ENCODE measurements at regions not wholly inside any gene's neighbourhood (a gene's known extent, or its start where the extent isn't known, plus 50 kb on each side); places are given as distances from the start of the nearest gene placed in this dataset.

DNA sequence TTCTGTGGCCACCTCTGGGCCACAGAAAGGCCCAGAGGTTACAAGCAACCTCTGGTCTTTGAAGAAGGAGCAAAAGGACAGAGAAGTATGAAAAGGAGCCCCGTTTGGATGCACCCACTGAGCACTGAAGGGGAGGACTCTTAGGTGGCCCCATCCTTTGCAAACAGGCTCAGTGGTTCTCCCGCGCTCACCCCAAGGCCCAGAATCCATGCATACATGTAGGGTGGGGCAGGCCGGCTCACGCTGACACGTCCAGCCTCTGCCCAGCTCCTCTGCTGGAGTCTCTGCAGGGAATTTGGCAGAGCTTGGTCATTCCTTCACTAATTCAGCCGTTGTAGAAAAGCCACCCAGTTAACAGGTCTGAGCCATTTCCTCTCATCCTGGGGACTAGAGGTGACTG lies 61.3 kb upstream of the AJAP1 start:
- DNase-seq (ENCODE audit: low read depth in 3 of 3, low spot score in 2 of 3): no peak

DNA sequence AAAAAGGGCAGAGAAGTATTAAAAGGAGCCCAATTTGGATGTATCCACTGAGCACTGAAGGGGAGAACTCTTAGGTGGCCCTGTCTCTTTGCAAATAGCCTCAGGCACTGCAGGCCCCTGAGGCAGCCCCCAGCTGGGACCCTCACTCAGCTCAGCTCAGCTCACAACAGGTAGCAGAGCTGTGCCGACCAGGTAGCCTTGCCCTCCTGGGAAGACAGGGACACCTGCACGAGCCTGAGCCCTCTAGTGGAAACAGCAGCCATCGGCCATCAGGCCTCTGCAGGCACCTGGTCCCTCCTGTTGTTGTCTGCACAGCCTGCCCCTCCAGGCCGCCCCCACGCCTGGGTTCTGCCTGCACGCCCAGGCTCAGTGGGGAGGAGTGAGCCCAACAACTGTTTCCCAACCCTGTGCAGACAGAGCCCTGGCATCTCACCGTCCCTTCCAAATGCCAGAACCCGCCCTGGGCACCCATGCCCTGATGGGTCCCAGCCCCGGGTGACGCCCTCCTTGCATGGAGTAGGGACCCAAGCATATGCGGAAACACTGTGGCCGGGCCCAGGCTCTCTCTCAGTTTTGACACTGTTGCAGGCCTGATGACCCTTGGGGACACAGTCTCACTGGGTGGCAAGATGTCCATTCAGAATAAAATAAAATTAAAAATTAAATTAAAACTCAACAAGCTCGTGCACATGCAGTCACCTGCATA lies 60.0 kb upstream of the AJAP1 start:
- DNase-seq (ENCODE audit: low read depth in 3 of 3, low spot score in 2 of 3): no peak

GRCh38 chr1:4595341-4596225 lies 58.8 kb upstream of the AJAP1 start:
- DNase-seq (ENCODE audit: low read depth in 3 of 3, low spot score in 2 of 3): no peak

DNA sequence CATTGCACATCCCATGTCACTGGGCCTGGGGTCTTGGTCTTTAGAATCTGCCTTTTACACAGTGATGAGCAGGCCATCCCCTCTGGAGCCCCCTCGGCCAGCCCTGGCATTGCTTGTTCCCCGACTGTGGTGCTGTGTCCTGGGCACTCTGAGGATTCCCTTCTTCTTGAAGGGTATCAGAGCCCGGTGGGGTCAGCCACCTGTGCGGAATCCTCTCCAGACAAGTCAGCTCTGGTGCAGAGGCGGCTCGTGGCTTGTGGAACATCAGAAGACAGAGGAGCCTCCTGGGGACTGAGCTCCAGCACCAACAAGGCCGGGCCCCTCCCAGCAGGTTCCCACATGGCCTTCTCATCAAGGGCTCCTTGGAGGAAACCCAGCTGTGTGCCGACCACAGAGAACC lies 57.9 kb upstream of the AJAP1 start:
- no peak for DNase-seq (ENCODE audit: low read depth in 3 of 3, low spot score in 2 of 3)

DNA sequence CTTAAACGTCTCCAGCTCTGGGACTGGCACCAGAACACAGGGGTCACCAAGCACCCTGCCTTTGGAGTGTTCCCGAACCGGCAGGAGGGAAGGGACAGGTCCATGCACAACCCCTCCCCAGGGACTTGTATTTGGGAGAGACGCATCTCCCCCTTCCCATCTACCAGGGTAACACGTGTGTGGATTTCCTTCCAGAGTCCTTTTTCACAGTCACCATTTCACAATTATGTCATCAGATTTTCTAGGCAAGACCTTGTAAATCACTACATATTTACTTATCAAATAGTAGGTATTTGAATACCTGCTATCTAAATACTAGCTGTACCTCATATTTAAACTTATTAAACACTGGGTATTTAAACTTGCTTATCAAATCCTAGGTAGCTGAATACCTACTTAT lies 57.4 kb upstream of the AJAP1 start:
- no peak for DNase-seq (ENCODE audit: low read depth in 3 of 3, low spot score in 2 of 3)

DNA sequence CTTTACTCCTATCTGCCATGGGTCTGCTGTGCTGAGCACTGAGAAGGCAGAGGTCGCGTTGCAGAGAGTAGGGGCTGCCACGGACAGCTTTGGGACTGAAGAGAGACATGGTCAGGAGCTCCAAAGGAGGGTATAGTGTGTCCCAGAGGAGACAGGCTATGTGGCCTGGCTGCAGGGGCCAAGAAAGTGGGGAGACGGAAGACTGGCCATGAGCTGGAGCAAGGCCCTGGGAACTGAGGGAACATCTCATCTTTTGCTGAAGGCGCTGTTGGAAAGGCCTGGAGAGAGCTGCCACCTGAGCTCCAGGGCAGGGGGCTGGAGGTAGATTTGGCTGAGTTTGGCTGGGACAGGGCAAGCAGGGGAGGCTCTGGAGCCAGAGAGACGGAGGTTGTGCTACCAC lies 55.8 kb upstream of the AJAP1 start:
- no peak for DNase-seq (ENCODE audit: low read depth in 3 of 3, low spot score in 2 of 3)

DNA sequence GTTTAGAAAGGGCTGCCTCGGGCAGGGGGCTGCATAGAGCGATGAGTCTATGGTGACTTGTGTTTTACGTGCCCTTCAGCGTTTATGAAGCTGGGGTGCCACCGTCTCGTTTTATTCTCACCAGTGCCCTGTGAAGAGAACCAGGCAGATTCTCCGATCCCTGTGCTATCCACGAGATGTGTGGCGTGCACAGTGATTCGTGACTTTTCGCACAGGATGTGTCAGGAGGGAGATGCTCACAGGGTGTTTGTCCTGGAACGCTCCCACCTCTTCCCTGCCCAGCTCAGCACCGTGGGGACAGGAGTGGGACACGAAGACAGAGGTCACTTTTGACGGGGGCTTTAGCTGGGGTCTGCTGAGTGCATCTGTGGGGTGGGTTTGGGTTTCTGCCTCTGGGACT lies 54.9 kb upstream of the AJAP1 start:
- DNase-seq (ENCODE audit: low read depth in 3 of 3, low spot score in 2 of 3): no peak

GRCh38 chr1:4599951-4600481 lies 54.4 kb upstream of the AJAP1 start:
- DNase-seq (ENCODE audit: low read depth in 3 of 3, low spot score in 2 of 3): no peak

DNA sequence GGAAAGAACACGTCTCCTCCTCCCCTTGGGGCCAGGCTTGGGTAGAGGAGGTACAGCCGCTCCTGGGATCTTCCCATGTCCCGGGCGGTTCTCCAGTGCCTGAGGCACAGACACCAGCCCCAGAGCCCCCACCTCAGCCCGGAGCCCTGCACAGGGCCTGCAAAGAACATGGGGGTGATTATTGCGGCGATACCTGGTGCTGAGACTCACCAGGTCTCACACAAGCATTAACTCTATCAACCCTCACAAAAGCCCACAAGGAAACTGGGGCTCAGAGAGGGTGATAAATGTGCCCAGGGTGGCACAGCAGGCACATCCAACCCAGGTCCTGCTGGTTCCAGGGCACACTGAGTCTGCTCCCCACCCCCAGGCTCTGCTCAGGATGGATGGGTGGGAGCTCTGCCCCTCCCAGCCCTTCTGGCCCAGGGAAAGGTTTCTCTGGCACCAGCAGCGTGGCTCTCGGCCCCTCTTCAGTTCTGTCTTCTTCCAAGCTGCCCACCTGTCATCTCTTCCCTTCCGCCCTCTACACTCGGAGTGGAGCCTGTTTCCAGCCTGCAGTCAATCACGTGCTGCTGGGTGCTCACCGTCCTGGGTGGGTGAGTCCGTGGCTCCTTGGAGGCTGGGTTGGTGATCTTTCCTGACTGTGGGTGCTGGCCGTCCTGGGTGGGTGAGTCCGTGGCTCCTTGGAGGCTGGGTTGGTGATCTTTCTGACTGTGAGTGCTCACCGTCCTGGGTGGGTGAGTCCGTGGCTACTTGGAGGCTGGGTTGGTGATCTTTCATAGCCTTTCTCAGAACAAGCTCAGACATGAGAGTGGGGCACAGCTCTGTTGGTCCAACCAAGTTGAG lies 53.6 kb upstream of the AJAP1 start:
- no peak for DNase-seq (ENCODE audit: low read depth in 3 of 3, low spot score in 2 of 3)

- DNase-seq (ENCODE audit: low read depth in 3 of 3, low spot score in 2 of 3): no peak
These were observed 52.5 kb upstream of the AJAP1 start for GRCh38 chr1:4601941-4602340.

- DNase-seq (ENCODE audit: low read depth in 3 of 3, low spot score in 2 of 3): no peak
These were observed 51.7 kb upstream of the AJAP1 start for GRCh38 chr1:4602462-4603294.

DNA sequence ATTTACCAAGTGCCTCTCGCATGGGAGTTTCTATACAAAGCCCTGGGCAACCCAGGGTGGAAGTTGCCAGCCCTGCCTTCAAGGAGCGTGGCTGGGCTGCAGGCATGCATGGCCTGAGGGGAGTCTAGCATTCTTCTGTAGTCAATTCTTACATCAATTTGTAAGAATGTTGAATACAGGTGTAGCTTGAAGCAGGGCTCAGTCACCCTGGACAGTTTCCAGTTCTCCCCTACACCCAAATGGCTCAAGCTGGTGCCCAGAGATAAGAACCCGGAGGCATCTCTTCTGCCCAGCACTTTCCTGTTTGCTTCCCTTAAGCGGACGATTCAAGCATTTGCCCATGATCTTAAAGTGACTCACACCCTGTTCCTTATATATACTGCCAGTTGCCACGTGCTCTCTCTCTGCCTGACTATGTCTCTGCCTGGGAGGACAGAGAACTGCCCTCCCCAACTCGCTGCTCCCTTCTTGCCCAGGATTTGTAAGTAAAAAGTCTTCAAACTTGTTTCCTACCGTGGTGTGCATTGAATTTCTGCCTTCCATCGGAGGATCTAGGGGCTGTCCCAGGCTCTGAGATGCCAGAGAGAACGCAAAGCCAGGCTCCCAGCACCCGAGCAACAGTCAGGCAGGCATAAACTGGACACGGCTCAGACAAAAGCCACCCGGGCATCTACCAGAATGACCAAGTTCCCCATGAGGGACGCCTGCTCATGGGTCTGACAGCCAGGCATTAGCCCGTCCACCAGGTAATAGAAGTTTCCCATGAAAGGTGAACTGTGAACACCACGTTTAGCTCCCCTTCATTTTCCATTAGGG lies 50.9 kb upstream of the AJAP1 start:
- no peak for DNase-seq (ENCODE audit: low read depth in 3 of 3, low spot score in 2 of 3)
